ENCODE measurements at regions not wholly inside any gene's neighbourhood (a gene's known extent, or its start where the extent isn't known, plus 50 kb on each side); places are given as distances from the start of the nearest gene placed in this dataset.

DNA sequence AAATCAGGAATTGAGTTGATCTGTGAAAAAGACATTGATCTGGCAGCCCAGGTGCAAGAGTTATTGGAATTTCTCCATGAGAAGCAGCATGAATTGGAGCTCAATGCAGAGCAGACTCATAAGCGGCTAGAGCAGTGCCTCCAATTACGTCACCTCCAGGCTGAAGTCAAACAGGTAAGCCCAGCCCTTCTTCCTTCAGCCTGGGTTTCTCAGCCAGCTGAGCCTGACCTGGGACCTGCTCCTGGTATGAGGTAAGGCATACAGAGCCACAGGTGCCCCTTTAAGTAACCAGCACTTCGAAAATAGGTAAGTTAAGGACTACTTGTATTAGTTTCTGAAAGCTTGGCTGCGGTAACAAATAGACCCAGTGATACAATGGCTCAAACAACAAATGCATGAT lies 307.4 kb upstream of the UMPS start:
- TF ChIP-seq CTCF (conservative IDR thresholded peaks at IDR 0.05; ENCODE audit: low read length) (no peak), EZH2phosphoT487 (IDR thresholded peaks at IDR 0.05; ENCODE audit: borderline replicate concordance, low read depth, low read length) (no peak)

All from OCI-LY7 (cell line).